HL-60 (cell line): ENCODE measurements at regions not wholly inside any gene's neighbourhood (a gene's known extent, or its start where the extent isn't known, plus 50 kb on each side); places are given as distances from the start of the nearest gene placed in this dataset.

Experiments
- DNase-seq, 2 experiments: peaks; one replicate each; pipeline ENCODE4 v3.0.0-alpha.2; 2010 to 2020; ENCODE audit warnings: low read depth in 1 of 2, low spot score in 1 of 2
- H3K27ac ChIP-seq: fragments of 250-450 bp; sonication (Bioruptor Pico); replicated peaks from 2 replicates; pipeline ENCODE4 v1.5.1; 2020; ENCODE audit warnings: mild to moderate bottlenecking, moderate library complexity
- H3K27me3 ChIP-seq: fragments of 250-450 bp; sonication (Bioruptor Pico); 2 replicates; pipeline ENCODE4 v1.5.1; 2021; ENCODE audit warnings: mild to moderate bottlenecking, moderate library complexity; ENCODE audit not compliant: insufficient read depth, poor library complexity, severe bottlenecking
- H3K4me3 ChIP-seq: replicated peaks from 2 replicates; pipeline ENCODE4 v1.5.1; 2011; ENCODE audit warnings: mild to moderate bottlenecking, control low read depth, low read length; ENCODE audit not compliant: insufficient read depth
- CTCF ChIP-seq: IDR thresholded peaks from one replicate; pipeline ENCODE4 v1.5.1; 2011; ENCODE audit warnings: low read length, control low read depth, inconsistent platforms; ENCODE audit not compliant: insufficient read depth
- GABPA ChIP-seq: IDR thresholded peaks from 2 replicates; pipeline ENCODE4 v1.6.1; 2012; ENCODE audit warnings: low read depth
- POLR2AphosphoS5 ChIP-seq: IDR thresholded peaks from 2 replicates; pipeline ENCODE4 v1.6.1; 2012; ENCODE audit warnings: low read depth
- REST ChIP-seq: IDR thresholded peaks from 2 replicates; pipeline ENCODE4 v1.6.1; 2012; ENCODE audit warnings: low read depth; ENCODE audit not compliant: insufficient replicate concordance
- SPI1 ChIP-seq: IDR thresholded peaks from 2 replicates; pipeline ENCODE4 v1.6.1; 2012; ENCODE audit warnings: low read depth, mild to moderate bottlenecking, borderline replicate concordance

- no peak overlapping the region for H3K27ac ChIP-seq
- TF ChIP-seq GABPA = no peak
- no peak for TF ChIP-seq POLR2AphosphoS5
- TF ChIP-seq REST = no peak
- no peak for TF ChIP-seq CTCF
- H3K27me3 ChIP-seq = no peaks in the 10 kb centered on the region
- no peak for DNase-seq
- H3K4me3 ChIP-seq = no peak overlapping the region
Observed at GRCh38 chr2:167380094-167380493, 491.8 kb downstream of the XIRP2 start.

GRCh38 chr2:167369083-167369482, 480.8 kb downstream of the XIRP2 start:
- no peaks in the 10 kb centered on the region for H3K27me3 ChIP-seq
- DNase-seq = no peak
- TF ChIP-seq CTCF (no peak), REST (no peak), POLR2AphosphoS5 (no peak), GABPA (no peak), SPI1 (no peak)
- no peak overlapping the region for H3K4me3 ChIP-seq
- no peak overlapping the region for H3K27ac ChIP-seq

GRCh38 chr2:167368371-167368770, 480.1 kb downstream of the XIRP2 start:
- H3K27me3 ChIP-seq = no peaks in the 10 kb centered on the region
- H3K27ac ChIP-seq = no peak overlapping the region
- no peak for TF ChIP-seq CTCF
- TF ChIP-seq REST = no peak
- TF ChIP-seq SPI1 = no peak
- no peak for TF ChIP-seq GABPA
- no peak for TF ChIP-seq POLR2AphosphoS5
- DNase-seq = no peak
- no peak overlapping the region for H3K4me3 ChIP-seq
